Ascending aorta (tissue), 2 donors: ENCODE measurements at regions not wholly inside any gene's neighbourhood (a gene's known extent, or its start where the extent isn't known, plus 50 kb on each side); places are given as distances from the start of the nearest gene placed in this dataset.

Experiments
- DNase-seq, 2 donors: peaks; one replicate each; pipeline ENCODE4 v3.0.0-alpha.2; 2019; ENCODE audit warnings: low spot score in 2 of 2
- H3K27ac ChIP-seq, 2 donors: fragments of 200-600 bp; sonication (generic); one replicate each; pipeline ENCODE4 v1.5.1; 2016 to 2017; ENCODE audit warnings: mild to moderate bottlenecking in 1 of 2
- H3K27me3 ChIP-seq: fragments of 200-600 bp; sonication (generic); one replicate; pipeline ENCODE4 v1.5.1; 2017
- H3K36me3 ChIP-seq, 2 donors: fragments of 200-600 bp; sonication (generic); one replicate each; pipeline ENCODE4 v1.5.1; 2016
- H3K4me1 ChIP-seq, 2 donors: fragments of 200-600 bp; sonication (generic); one replicate each; pipeline ENCODE4 v1.5.1; 2016 to 2017; ENCODE audit warnings: mild to moderate bottlenecking in 1 of 2
- H3K4me3 ChIP-seq, 2 donors: fragments of 200-600 bp; sonication (generic); one replicate each; pipeline ENCODE4 v1.5.1; 2016 to 2017; ENCODE audit warnings: mild to moderate bottlenecking in 1 of 2
- H3K9me3 ChIP-seq, 2 donors: fragments of 200-600 bp; sonication (generic); one replicate each; pipeline ENCODE4 v1.5.1; 2016
- intact Hi-C: fragments of 100-400 bp; cut with DNase I; formaldehyde crosslinking; loops from one replicate; pipeline ENCODE4 v1.15.1; 2023
- TF ChIP-seq, protein P1 (sequence below), 3 experiments: fragments of 200-600 bp in 2 of 3; fragments of 450-650 bp in 1 of 3; sonication (generic) in 2 of 3; IDR thresholded peaks; one replicate each; pipeline ENCODE4 v1.5.1; 2016 to 2019; ENCODE audit warnings: antibody characterized with exemption in 3 of 3, mild to moderate bottlenecking in 1 of 3, moderate library complexity in 1 of 3

DNA sequence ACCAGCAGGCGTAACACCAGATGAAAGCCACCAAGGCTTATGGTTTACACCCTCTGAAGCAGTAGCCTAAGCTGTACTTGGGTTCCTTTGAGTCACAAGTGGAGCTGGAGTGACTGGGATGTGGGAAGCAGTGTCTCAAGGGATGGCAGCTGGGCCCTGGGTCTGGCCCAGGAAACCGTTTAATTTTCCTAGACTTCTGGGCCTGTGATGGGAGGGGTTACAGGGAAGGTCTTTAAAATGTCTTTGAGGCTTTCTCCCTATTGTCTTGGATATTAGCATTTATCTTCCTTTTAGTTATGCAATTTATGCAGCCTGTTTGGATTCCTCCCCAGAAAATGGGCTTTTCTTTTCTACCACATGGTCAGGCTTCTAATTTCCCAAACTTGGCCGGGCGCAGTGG, 568.2 kb downstream of the ANKRD7 start:
- intact Hi-C loops: no loop called here

DNA sequence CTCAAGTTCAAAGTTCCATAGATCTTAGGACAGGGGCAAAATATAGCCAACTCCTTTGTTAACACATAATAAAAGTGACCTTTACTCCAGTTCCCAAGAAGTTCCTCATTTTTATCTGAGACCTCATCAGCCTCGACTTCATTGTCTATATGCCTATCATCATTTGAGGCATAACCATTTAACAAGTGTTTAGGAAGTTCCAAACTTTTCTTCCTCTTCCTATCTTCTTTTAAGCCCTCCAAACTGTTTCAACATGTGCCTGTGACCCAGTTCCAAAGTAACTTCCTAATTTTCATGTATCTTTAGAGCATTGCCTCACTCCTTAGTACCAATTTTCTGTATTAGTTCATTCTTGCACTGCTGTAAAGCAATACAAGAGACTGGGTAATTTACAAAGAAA, 569.1 kb downstream of the ANKRD7 start:
- H3K36me3 ChIP-seq: no peaks in the 10 kb centered on the region
- no peak overlapping the region for H3K4me3 ChIP-seq
- intact Hi-C loops: no loop called here
- no peak for DNase-seq
- H3K4me1 ChIP-seq: no peaks in the 10 kb centered on the region
- H3K27ac ChIP-seq: no peak overlapping the region
- H3K27me3 ChIP-seq: no peaks in the 10 kb centered on the region
- TF ChIP-seq, protein P1, sequence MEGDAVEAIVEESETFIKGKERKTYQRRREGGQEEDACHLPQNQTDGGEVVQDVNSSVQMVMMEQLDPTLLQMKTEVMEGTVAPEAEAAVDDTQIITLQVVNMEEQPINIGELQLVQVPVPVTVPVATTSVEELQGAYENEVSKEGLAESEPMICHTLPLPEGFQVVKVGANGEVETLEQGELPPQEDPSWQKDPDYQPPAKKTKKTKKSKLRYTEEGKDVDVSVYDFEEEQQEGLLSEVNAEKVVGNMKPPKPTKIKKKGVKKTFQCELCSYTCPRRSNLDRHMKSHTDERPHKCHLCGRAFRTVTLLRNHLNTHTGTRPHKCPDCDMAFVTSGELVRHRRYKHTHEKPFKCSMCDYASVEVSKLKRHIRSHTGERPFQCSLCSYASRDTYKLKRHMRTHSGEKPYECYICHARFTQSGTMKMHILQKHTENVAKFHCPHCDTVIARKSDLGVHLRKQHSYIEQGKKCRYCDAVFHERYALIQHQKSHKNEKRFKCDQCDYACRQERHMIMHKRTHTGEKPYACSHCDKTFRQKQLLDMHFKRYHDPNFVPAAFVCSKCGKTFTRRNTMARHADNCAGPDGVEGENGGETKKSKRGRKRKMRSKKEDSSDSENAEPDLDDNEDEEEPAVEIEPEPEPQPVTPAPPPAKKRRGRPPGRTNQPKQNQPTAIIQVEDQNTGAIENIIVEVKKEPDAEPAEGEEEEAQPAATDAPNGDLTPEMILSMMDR (IDR thresholded peaks at IDR 0.05): no peak
- no peaks in the 10 kb centered on the region for H3K9me3 ChIP-seq

More for the DNA sequence above, 568.2 kb downstream of the ANKRD7 start:
- H3K9me3 ChIP-seq: no peaks in the 10 kb centered on the region
- no peak overlapping the region for H3K4me3 ChIP-seq
- H3K27me3 ChIP-seq: no peaks in the 10 kb centered on the region
- H3K4me1 ChIP-seq: no peaks in the 10 kb centered on the region
- no peak overlapping the region for H3K27ac ChIP-seq
- TF ChIP-seq, protein P1 (IDR thresholded peaks at IDR 0.05): no peak
- no peaks in the 10 kb centered on the region for H3K36me3 ChIP-seq
- no peak for DNase-seq

DNA sequence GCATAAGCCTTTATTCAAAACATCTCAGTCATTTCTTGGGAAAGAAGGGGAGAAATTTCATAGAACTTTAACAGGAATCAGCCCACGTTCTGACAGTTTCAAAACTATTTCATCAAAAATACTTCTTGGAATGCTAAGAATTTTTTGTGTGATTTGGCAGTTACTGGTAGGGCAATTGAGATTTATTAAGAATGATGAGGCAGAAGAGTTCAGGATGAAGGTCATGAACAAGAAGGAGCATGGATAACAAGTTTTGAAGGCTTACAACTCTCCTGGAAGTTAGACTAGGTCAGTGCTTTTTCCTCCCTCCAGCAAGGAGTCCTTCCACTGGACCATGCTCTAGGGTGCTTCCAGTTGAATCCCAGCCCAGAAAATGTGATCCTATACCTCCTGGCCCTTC, 569.9 kb downstream of the ANKRD7 start:
- intact Hi-C loops: no loop called here
- TF ChIP-seq, protein P1 (IDR thresholded peaks at IDR 0.05): no peak

DNA sequence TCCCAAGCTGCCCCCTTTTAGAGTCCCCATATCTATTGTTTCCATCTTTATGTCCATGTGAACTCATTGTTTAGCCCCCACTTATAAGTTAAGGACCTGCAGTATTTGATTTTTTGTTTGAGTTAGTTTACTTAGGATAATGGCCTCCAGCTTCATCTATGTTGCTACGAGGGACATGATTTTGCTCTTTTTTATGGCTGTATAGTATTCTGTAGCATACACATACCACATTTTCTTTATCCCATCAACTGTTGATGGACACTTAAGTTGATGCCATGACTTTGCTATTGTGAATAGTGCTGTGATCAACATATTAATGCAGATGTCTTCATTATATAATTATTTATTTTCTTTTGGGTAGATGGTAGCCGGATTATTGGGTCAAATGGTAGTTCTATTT, 576.9 kb downstream of the ANKRD7 start:
- intact Hi-C loops: no loop called here
- no peaks in the 10 kb centered on the region for H3K9me3 ChIP-seq
- H3K4me3 ChIP-seq: no peak overlapping the region
- no peak for DNase-seq
- H3K36me3 ChIP-seq: no peaks in the 10 kb centered on the region
- no peaks in the 10 kb centered on the region for H3K27me3 ChIP-seq
- H3K4me1 ChIP-seq: no peaks in the 10 kb centered on the region
- H3K27ac ChIP-seq: no peak overlapping the region
- TF ChIP-seq, protein P1 (IDR thresholded peaks at IDR 0.05): no peak

More for the DNA sequence above, 569.9 kb downstream of the ANKRD7 start:
- no peak overlapping the region for H3K4me3 ChIP-seq
- H3K36me3 ChIP-seq: no peaks in the 10 kb centered on the region
- H3K27ac ChIP-seq: no peak overlapping the region
- H3K9me3 ChIP-seq: no peaks in the 10 kb centered on the region
- DNase-seq: no peak
- no peaks in the 10 kb centered on the region for H3K27me3 ChIP-seq
- no peaks in the 10 kb centered on the region for H3K4me1 ChIP-seq

DNA sequence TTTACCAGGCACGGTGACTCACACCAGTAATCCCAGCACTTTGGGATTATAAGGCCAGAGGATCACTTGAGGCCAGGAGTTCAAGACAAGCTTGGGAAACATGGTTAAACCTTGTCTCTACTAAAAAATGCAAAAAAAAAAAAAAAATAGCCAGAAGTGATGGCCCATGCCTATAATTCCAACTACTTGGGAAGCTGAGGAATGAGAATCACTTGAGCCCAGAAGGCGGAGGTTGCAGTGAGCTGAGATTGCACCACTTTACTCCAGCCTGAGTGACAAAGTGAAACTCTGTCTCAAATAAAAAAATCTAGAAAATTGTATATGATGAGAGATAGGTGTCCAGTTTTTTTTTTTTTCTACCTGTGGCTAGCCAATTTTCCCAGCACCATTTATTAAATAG, 578.2 kb downstream of the ANKRD7 start:
- Histone ChIP-seq H3K27ac (no peak overlapping the region), H3K4me3 (no peak overlapping the region), H3K36me3 (no peaks in the 10 kb centered on the region), H3K27me3 (no peaks in the 10 kb centered on the region), H3K4me1 (no peaks in the 10 kb centered on the region), H3K9me3 (no peaks in the 10 kb centered on the region)
- intact Hi-C loops: no loop called here
- DNase-seq: no peak
- TF ChIP-seq, protein P1 (IDR thresholded peaks at IDR 0.05): no peak

DNA sequence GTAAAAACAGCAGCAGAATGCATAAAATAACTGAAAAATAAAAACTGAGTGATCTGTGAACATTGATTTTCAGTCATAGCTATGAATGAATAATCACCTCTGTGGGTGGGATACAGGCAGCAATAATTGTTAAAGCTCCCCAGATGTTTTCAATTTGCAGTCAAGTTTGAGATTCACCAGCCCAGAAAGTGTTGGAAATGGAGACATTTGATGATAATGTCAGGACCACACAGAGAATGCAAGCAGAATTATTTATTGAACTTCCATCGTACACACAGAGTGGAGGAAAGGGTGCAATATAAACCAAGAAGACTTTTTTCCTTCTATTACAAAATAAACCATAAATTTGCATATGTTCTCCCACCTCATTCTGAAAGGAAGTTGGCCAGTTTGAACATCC, 601.7 kb downstream of the ANKRD7 start:
- no peak for DNase-seq
- H3K9me3 ChIP-seq: peaks cover 0 to 4% of the 10 kb centered on the region in 2 donors
- no peak overlapping the region for H3K27ac ChIP-seq
- no peaks in the 10 kb centered on the region for H3K4me1 ChIP-seq
- intact Hi-C loops: no loop called here
- H3K27me3 ChIP-seq: no peaks in the 10 kb centered on the region
- TF ChIP-seq, protein P1 (IDR thresholded peaks at IDR 0.05): no peak
- no peak overlapping the region for H3K4me3 ChIP-seq
- H3K36me3 ChIP-seq: no peaks in the 10 kb centered on the region
